LoVo (cell line): ENCODE measurements at regions not wholly inside any gene's neighbourhood (a gene's known extent, or its start where the extent isn't known, plus 50 kb on each side); places are given as distances from the start of the nearest gene placed in this dataset.

ENCODE experiments used
- DNase-seq: peaks from one replicate; pipeline ENCODE4 v3.0.0-alpha.2; 2016; ENCODE audit warnings: low spot score

GRCh38 chr4:152159773-152160172 lies 376.1 kb downstream of the FBXW7 start:
- DNase-seq = no peak

GRCh38 chr4:152158225-152158624 lies 377.7 kb downstream of the FBXW7 start:
- DNase-seq = no peak

DNA sequence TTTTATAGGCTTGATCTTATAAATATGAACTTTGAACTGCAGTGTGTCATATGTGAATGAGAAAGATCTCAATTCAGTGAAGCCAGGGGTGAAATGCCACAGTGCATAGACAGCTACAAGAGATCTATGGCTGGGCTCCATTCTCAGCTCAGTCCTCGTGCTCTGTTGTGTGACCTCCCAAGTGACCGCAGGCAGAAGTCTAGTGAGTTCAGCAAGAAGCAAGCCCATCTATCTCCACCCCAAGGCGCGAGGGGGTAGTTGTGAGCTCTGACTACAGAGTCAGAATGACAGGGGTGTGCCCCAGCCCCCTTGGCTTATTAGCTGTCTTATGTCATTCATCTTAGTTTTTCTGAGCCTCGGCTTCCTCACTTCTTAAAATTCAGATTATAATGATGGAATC lies 378.3 kb downstream of the FBXW7 start:
- DNase-seq = no peak

DNA sequence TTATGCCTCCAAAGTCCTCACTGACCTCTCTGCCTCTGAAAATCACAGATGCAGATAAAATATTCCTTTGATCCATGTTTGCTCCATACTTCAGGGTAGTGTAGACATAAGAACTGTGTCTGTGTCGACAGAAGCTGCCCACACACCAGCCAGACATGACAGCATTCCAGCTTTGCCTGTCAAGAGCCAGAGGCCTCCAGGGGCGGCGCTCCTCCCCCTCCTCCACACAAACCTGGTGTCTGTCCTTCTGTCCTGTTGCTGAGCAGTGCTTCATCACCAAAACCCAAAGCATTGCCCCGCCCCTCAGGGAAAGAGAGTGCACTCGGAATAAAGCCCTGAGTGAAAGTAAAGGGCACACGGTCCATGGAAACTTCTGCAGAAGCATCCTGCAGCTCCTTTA lies 379.4 kb downstream of the FBXW7 start:
- DNase-seq = no peak

DNA sequence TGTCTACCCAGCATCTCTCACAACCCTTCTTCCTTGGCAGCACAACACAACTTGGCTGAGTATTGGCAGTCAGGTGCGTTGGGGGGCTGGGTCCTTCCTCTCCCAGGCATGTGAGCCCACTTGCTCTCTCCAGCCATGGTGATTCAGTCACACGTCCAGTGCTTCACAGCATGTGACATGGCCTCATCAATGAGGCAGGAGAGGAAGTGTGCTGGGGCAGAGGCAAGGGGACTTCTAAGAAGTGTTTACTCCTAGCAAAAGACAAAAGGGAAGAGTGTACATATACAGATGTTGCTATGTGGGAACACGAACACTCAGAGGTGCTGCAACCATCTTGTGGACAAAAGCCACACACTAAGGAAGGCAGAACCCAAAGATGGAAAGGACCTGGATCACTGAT lies 380.8 kb downstream of the FBXW7 start:
- no peak for DNase-seq

DNA sequence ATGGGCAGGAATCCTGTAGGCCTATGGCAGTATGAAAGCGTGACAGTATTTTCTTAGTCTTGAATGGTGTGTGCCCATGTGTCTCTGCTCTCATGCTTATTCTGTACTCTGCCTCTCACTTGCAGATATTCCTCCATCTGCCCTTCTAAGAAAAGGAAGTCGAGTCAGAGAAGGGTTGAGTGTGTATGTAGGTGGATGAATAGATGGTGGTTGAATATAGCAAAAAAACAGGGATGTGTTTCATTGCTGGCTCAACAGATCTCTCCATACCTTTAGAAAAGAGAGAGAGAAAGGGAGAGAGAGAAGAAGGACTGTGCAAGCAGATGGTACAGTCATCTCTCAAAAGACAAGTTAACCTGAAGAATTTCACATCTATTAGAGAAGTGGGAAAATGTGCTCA lies 381.5 kb downstream of the FBXW7 start:
- no peak for DNase-seq

DNA sequence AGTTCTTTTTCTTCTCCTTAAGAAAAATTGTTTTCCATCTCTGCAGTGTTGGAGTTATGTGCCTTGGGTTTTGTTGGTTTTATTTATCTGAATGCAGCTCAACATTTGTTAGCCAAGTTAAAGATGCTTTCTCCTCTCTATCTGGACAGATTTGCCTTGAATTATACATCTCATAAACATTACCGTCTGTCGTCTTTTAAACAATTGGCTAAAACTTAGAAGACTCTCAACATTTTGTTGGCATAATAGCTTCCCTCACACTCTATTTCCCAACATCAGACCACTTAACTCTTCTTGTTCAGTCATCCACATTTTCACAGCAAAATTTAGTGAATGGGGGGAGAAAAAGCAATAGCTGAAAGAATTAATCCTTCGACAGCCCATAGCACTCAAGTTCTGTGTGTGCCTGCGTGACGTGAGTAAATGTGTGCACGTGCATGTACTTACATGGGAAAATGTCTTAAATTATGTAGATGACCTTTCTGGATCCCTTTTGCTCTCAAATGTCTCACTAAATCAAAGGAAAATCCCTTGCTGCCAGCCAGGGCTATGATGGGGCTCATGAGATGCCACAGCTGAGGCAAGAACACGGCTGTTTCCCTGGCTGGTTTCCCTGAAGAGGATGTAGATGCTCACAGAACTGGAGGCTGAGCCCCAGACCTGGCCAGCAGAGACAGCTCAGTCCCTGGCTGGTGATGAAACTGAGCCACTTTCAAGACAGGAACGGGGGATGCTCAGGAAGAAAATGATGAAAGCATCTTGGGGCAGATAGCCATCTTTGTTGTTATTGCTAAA lies 382.2 kb downstream of the FBXW7 start:
- no peak for DNase-seq

DNA sequence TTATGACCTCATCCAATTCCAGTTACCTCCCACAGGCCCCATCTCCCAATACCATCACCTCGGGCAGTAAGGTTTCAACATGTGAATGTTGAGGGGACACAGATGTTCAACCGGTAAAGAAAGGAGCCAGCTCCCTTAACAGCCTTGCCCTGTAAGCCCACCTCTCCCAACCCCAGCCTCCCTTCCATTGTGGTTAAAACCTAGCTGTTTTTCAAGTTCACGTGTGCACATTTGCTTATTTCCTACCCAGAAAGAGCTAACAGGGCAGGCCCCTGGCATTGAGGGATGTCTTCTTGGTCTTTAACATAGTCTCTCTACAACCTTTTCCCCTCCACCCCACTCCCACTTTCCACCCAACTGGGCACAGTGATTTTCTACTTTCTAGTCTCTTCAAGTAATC lies 385.7 kb downstream of the FBXW7 start:
- no peak for DNase-seq

- no peak for DNase-seq
Observed at GRCh38 chr4:152149745-152150144, 386.1 kb downstream of the FBXW7 start.

GRCh38 chr4:152148057-152148456 lies 387.2 kb upstream of the GATB start:
- DNase-seq = no peak

DNA sequence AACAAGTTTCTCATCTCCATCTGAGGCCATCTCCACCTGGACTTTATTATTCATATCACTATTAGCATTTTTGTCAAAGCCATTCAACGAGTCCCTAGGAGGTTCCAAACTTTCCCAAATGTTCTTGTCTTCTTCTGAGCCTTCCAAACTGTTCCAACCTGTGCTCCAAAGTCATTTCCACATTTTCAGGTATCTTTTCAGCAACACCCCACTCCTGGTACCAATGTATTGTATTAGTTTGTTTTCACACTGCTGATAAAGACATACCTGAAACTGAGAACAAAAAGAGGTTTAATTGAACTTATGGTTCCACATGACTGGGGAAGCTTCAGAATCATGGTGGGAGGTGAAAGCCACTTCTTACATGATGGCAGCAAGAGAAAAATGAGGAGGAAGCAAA lies 385.4 kb upstream of the GATB start:
- DNase-seq = no peak

- DNase-seq = no peak
Observed at GRCh38 chr4:152143806-152144205, 383.0 kb upstream of the GATB start.

- DNase-seq = no peak
Observed at GRCh38 chr4:152138451-152138850, 377.6 kb upstream of the GATB start.

DNA sequence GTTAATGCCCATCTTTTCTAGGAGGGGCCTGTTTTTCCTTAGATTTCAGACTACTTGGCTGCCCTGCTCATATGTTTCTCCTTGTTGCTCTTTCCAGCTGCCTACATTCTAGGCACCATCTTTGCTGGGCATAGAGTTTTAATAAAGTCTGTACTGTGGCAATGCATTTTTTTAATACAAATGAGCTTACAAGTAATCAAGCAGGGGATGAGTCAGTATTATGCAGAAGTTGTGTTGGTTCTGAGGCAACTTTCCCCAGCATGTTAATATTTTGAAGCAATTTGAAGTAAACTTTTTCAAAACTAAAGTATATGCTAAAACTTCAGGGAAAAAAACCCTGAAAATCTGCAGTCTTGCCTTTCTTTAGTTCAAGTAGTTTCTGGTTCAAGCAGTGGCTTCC lies 372.0 kb upstream of the GATB start:
- no peak for DNase-seq

GRCh38 chr4:152128356-152128755 lies 367.5 kb upstream of the GATB start:
- no peak for DNase-seq

DNA sequence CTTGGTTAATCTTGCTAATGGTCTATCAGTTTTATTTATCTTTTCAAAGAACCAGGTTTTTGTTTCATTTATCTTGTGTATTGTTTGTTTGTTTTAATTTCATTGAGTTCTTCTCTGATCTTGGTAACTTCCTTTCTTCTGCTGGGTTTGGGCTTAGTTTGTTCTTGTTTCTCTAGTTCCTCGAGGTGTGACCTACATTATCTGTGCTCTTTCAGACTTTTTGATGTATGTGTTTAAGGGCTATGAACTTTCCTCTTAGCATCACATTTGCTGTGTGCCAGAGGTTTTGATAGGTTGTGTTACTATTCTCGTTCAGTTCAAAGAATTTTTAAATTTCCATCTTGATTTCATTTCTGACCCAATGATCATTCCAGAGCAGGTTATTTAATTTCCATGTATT lies 365.4 kb upstream of the GATB start:
- DNase-seq = no peak

DNA sequence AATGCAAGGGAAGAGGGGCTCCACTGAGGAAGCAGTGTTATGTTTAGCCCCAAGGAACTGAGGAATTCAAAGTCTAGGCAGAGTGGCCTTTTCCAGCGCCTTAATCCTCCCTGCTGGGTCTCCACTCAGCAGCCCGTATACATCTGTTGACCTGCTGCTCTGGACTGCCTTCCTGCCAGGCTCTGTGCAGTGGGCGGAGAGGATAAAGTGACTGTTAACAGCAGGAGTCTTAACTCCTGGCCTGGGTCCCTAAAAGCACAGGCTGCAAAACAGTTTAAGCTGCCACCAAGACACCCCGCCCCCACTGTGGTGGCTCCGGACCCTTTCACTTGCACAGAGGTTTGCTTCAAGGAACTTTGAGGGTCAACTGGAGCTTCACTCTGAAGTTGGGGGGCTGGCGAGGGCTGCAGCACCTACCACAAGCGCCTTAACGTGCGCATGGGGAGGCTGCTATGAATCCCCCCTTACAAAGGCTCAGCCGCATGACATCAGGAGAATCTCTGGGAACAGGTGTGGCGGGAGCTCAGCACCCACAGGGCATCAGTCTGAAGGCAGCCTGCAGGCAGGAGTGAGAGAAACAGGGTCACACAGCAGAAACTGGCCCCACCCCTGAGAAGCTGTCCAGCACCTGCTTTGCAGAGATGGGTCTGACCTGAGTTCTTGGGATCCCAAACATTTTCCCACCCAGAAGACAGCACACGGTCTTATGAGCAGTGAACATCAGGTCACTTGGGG lies 358.2 kb upstream of the GATB start:
- no peak for DNase-seq

GRCh38 chr4:152117933-152118507 lies 357.2 kb upstream of the GATB start:
- no peak for DNase-seq

GRCh38 chr4:152117520-152117919 lies 356.7 kb upstream of the GATB start:
- DNase-seq = no peak

DNA sequence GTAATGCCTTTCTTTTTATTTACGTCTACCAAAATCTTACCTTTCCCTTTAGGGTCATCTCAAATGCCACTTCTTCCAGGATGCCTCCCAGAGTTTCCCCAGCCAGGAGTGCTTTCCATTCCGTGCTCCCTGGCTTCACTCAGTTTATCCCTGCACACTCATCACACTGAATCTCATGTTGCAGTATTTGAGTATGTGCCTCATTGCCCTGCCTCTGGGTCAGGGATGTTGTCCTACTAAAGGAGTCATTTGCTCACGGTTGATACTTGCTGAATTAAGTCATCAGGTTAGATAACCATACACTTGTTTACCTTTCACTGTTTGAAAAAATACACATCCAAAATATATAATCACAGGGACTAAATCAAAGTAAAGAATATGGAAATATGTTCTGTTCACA lies 356.2 kb upstream of the GATB start:
- no peak for DNase-seq

GRCh38 chr4:152115794-152116193 lies 355.0 kb upstream of the GATB start:
- no peak for DNase-seq

GRCh38 chr4:152115118-152115517 lies 354.3 kb upstream of the GATB start:
- no peak for DNase-seq

- no peak for DNase-seq
Observed at GRCh38 chr4:152114562-152114961, 353.8 kb upstream of the GATB start.
